NT2/D1 (cell line): ENCODE measurements at regions not wholly inside any gene's neighbourhood (a gene's known extent, or its start where the extent isn't known, plus 50 kb on each side); places are given as distances from the start of the nearest gene placed in this dataset.

Experiments used
- YY1 ChIP-seq: IDR thresholded peaks from 2 replicates; pipeline ENCODE4 v1.6.1; 2011; ENCODE audit not compliant: insufficient read length, insufficient read depth
- ZNF274 ChIP-seq: IDR thresholded peaks from 2 replicates; pipeline ENCODE4 v1.6.1; 2011; ENCODE audit warnings: mild to moderate bottlenecking, low read depth, low read length

- no peak for TF ChIP-seq ZNF274
- no peak for TF ChIP-seq YY1
Observed at GRCh38 chr3:99504258-99504657, 134.1 kb upstream of the COL8A1 start.
